WTC11 (cell line): ENCODE measurements at regions not wholly inside any gene's neighbourhood (a gene's known extent, or its start where the extent isn't known, plus 50 kb on each side); places are given as distances from the start of the nearest gene placed in this dataset.

Source experiments
- ATAC-seq: fragments of 200-7000 bp; cut with Tn5 transposase; 2 replicates; pipeline ENCODE4 v1.10.0; 2021; ENCODE audit warnings: mild to moderate bottlenecking, moderate library complexity
- CTCF ChIA-PET: fragments of 300-600 bp; sonication (Branson Sonifier 250); formaldehyde crosslinking; loops from one replicate; lab custom pipeline; 2021; ENCODE audit warnings: antibody characterized with exemption; lab: Charles Lee
- POLR2A ChIA-PET: fragments of 350-600 bp; sonication (Branson Sonifier 250); formaldehyde crosslinking; loops from one replicate; lab custom pipeline; 2021; ENCODE audit warnings: antibody characterized with exemption; lab: Charles Lee
- DNase-seq: peaks from one replicate; pipeline ENCODE4 v3.0.0; 2021; ENCODE audit warnings: low spot score
- H3K27ac Mint-ChIP-seq: 2 replicates; pipeline ENCODE4 v1.8.0; 2021; ENCODE audit warnings: mixed read lengths
- H3K27me3 Mint-ChIP-seq: 2 replicates; pipeline ENCODE4 v1.8.0; 2021; ENCODE audit warnings: low read depth, mild to moderate bottlenecking, moderate library complexity, mixed read lengths
- H3K36me3 Mint-ChIP-seq: 2 replicates; pipeline ENCODE4 v1.8.0; 2021; ENCODE audit warnings: mixed read lengths
- H3K4me1 Mint-ChIP-seq: 2 replicates; pipeline ENCODE4 v1.8.0; 2022; ENCODE audit warnings: mixed read lengths
- H3K4me3 Mint-ChIP-seq: 2 replicates; pipeline ENCODE4 v1.8.0; 2021; ENCODE audit warnings: mild to moderate bottlenecking, moderate library complexity, mixed read lengths
- H3K9me3 Mint-ChIP-seq: 2 replicates; pipeline ENCODE4 v1.8.0; 2021; ENCODE audit warnings: mixed read lengths
- ELF4 ChIP-seq: sonication (generic); formaldehyde crosslinking; IDR thresholded peaks from 2 replicates; pipeline ENCODE4 v1.8.1; 2022; ENCODE audit warnings: low read depth, mild to moderate bottlenecking, moderate library complexity, missing genetic modification reagents
- GABPB1 ChIP-seq: sonication (generic); formaldehyde crosslinking; IDR thresholded peaks from 2 replicates; pipeline ENCODE4 v1.8.1; 2023; ENCODE audit warnings: mild to moderate bottlenecking, missing genetic modification reagents
- JUN ChIP-seq: sonication (generic); formaldehyde crosslinking; IDR thresholded peaks from 2 replicates; pipeline ENCODE4 v1.8.0; 2023; ENCODE audit warnings: mild to moderate bottlenecking, missing genetic modification reagents
- NFE2L1 ChIP-seq: sonication (generic); formaldehyde crosslinking; IDR thresholded peaks from 2 replicates; pipeline ENCODE4 v1.8.1; 2023; ENCODE audit warnings: missing genetic modification reagents
- NFYB ChIP-seq: sonication (generic); formaldehyde crosslinking; conservative IDR thresholded peaks from 2 replicates; pipeline ENCODE4 v1.8.0; 2022; ENCODE audit warnings: low read depth, missing genetic modification reagents
- NR2C2 ChIP-seq: sonication (generic); formaldehyde crosslinking; IDR thresholded peaks from 2 replicates; pipeline ENCODE4 v1.8.0; 2022; ENCODE audit warnings: mild to moderate bottlenecking, missing genetic modification reagents
- NR3C1 ChIP-seq: sonication (generic); formaldehyde crosslinking; conservative IDR thresholded peaks from 2 replicates; pipeline ENCODE4 v1.8.1; 2023; ENCODE audit warnings: low read depth, mild to moderate bottlenecking, missing genetic modification reagents
- OVOL2 ChIP-seq: fragments of 250-450 bp; sonication (Bioruptor Pico); IDR thresholded peaks from 2 replicates; pipeline ENCODE4 v1.9.0; 2021; ENCODE audit warnings: mild to moderate bottlenecking, borderline replicate concordance
- PRRX2 ChIP-seq: fragments of 250-450 bp; sonication (Bioruptor Pico); IDR thresholded peaks from 2 replicates; pipeline ENCODE4 v1.8.0; 2021; ENCODE audit warnings: mild to moderate bottlenecking
- SMAD4 ChIP-seq: sonication (generic); formaldehyde crosslinking; IDR thresholded peaks from 2 replicates; pipeline ENCODE4 v1.8.0; 2022; ENCODE audit warnings: mild to moderate bottlenecking, missing genetic modification reagents
- SP1 ChIP-seq: sonication (generic); formaldehyde crosslinking; conservative IDR thresholded peaks from 2 replicates; pipeline ENCODE4 v1.8.1; 2022; ENCODE audit warnings: missing genetic modification reagents
- TEAD1 ChIP-seq: sonication (generic); formaldehyde crosslinking; IDR thresholded peaks from 2 replicates; pipeline ENCODE4 v1.8.0; 2022; ENCODE audit warnings: mild to moderate bottlenecking, missing genetic modification reagents
- ZNF396 ChIP-seq: fragments of 250-450 bp; sonication (Bioruptor Pico); IDR thresholded peaks from 2 replicates; pipeline ENCODE4 v1.8.0; 2021; ENCODE audit warnings: mild to moderate bottlenecking, moderate library complexity, borderline replicate concordance
- ZNF416 ChIP-seq: fragments of 250-450 bp; sonication (Bioruptor Pico); IDR thresholded peaks from 2 replicates; pipeline ENCODE4 v1.9.0; 2021; ENCODE audit warnings: mild to moderate bottlenecking, inconsistent platforms
- ZNF423 ChIP-seq: fragments of 250-450 bp; sonication (Bioruptor Pico); IDR thresholded peaks from 2 replicates; pipeline ENCODE4 v2.1.2; 2022; ENCODE audit warnings: mild to moderate bottlenecking, moderate library complexity
- TF ChIP-seq, protein P1 (sequence below): sonication (generic); formaldehyde crosslinking; IDR thresholded peaks from 2 replicates; pipeline ENCODE4 v1.8.0; 2023; ENCODE audit warnings: missing genetic modification reagents, mild to moderate bottlenecking, borderline replicate concordance
- TF ChIP-seq, protein P2 (sequence below): sonication (generic); formaldehyde crosslinking; conservative IDR thresholded peaks from 2 replicates; pipeline ENCODE4 v1.8.1; 2023; ENCODE audit warnings: mild to moderate bottlenecking, low read depth, missing genetic modification reagents, moderate library complexity
- TF ChIP-seq, protein P3 (sequence below): sonication (generic); formaldehyde crosslinking; IDR thresholded peaks from 2 replicates; pipeline ENCODE4 v1.8.0; 2022; ENCODE audit warnings: mild to moderate bottlenecking, missing genetic modification reagents
- TF ChIP-seq, protein P4 (sequence below): sonication (generic); formaldehyde crosslinking; conservative IDR thresholded peaks from 2 replicates; pipeline ENCODE4 v1.8.1; 2022; ENCODE audit warnings: mild to moderate bottlenecking, missing genetic modification reagents
- TF ChIP-seq, protein P5 (sequence below): sonication (generic); formaldehyde crosslinking; IDR thresholded peaks from 2 replicates; pipeline ENCODE4 v1.8.1; 2022; ENCODE audit warnings: mild to moderate bottlenecking, missing genetic modification reagents, moderate library complexity, borderline replicate concordance
- TF ChIP-seq, protein P6 (sequence below): fragments of 250-450 bp; sonication (Bioruptor Pico); IDR thresholded peaks from 2 replicates; pipeline ENCODE4 v1.9.0; 2021; ENCODE audit warnings: mild to moderate bottlenecking, borderline replicate concordance
- TF ChIP-seq, protein P7 (sequence below): sonication (generic); formaldehyde crosslinking; IDR thresholded peaks from 2 replicates; pipeline ENCODE4 v1.8.0; 2023; ENCODE audit warnings: missing genetic modification reagents

DNA sequence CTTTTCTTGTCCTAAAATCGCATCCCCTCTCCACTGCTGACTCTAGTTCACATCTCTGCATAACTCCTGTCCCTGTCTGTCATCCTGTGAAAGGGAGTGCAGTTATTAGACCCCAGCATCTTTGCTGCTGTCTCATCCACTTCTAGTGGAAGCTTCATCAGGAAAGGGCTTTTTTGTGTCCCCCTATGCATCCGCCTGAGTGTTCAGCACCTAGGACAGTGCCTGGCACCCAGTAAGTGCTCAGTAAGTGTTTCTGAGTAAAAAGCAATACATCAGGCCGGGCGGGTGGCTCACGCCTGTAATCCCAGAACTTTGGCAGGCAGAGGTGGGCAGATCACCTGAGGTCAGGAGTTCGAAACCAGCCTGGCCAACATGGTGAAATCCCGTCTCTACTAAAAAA is 211.8 kb upstream of the FOXK1 start:
- Mint-ChIP-seq H3K9me3 (peaks cover 8% of the 10 kb centered on the region), H3K27me3 (no peaks in the 10 kb centered on the region), H3K27ac (no peak overlapping the region), H3K36me3 (peaks cover 2% of the 10 kb centered on the region; the same call in 1 of the 2 replicates), H3K4me3 (no peak overlapping the region), H3K4me1 (peaks cover 21% of the 10 kb centered on the region)
- CTCF ChIA-PET, result interaction anchor here (2.2 kb wide), 1 partner anchor 9 kb away, joined by 14 read pairs; no protein-coding TSS in a partner anchor
- DNase-seq (peak; percentile 49), ATAC-seq (peak; percentile 61; the same call in 1 of the 2 replicates)
- POLR2A ChIA-PET, result interaction anchor here (0.6 kb wide), 1 partner anchor 102 kb away, joined by 4 read pairs; no protein-coding TSS in a partner anchor
- TF ChIP-seq NR3C1 (CRISPR knock-in tag) (no peak), OVOL2 (CRISPR knock-in tag) (no peak), JUN (CRISPR knock-in tag) (peak; percentile 50; the same call in 1 of the 2 replicates), SMAD4 (CRISPR knock-in tag) (0 out of 2 replicates have a peak, but pooled peaks have one; percentile 33), PRRX2 (CRISPR knock-in tag) (no peak), NFE2L1 (no peak), GABPB1 (CRISPR knock-in tag) (no peak), ZNF396 (CRISPR knock-in tag) (no peak), SP1 (CRISPR knock-in tag) (no peak), ZNF416 (CRISPR knock-in tag) (no peak), ZNF423 (CRISPR knock-in tag) (no peak), NR2C2 (CRISPR knock-in tag) (no peak), NFYB (no peak), ELF4 (no peak), TEAD1 (CRISPR knock-in tag) (no peak)
- TF ChIP-seq, protein P1, sequence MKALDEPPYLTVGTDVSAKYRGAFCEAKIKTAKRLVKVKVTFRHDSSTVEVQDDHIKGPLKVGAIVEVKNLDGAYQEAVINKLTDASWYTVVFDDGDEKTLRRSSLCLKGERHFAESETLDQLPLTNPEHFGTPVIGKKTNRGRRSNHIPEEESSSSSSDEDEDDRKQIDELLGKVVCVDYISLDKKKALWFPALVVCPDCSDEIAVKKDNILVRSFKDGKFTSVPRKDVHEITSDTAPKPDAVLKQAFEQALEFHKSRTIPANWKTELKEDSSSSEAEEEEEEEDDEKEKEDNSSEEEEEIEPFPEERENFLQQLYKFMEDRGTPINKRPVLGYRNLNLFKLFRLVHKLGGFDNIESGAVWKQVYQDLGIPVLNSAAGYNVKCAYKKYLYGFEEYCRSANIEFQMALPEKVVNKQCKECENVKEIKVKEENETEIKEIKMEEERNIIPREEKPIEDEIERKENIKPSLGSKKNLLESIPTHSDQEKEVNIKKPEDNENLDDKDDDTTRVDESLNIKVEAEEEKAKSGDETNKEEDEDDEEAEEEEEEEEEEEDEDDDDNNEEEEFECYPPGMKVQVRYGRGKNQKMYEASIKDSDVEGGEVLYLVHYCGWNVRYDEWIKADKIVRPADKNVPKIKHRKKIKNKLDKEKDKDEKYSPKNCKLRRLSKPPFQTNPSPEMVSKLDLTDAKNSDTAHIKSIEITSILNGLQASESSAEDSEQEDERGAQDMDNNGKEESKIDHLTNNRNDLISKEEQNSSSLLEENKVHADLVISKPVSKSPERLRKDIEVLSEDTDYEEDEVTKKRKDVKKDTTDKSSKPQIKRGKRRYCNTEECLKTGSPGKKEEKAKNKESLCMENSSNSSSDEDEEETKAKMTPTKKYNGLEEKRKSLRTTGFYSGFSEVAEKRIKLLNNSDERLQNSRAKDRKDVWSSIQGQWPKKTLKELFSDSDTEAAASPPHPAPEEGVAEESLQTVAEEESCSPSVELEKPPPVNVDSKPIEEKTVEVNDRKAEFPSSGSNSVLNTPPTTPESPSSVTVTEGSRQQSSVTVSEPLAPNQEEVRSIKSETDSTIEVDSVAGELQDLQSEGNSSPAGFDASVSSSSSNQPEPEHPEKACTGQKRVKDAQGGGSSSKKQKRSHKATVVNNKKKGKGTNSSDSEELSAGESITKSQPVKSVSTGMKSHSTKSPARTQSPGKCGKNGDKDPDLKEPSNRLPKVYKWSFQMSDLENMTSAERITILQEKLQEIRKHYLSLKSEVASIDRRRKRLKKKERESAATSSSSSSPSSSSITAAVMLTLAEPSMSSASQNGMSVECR, result 0 out of 2 replicates have a peak, but pooled peaks have one; percentile 40
- TF ChIP-seq, protein P2, sequence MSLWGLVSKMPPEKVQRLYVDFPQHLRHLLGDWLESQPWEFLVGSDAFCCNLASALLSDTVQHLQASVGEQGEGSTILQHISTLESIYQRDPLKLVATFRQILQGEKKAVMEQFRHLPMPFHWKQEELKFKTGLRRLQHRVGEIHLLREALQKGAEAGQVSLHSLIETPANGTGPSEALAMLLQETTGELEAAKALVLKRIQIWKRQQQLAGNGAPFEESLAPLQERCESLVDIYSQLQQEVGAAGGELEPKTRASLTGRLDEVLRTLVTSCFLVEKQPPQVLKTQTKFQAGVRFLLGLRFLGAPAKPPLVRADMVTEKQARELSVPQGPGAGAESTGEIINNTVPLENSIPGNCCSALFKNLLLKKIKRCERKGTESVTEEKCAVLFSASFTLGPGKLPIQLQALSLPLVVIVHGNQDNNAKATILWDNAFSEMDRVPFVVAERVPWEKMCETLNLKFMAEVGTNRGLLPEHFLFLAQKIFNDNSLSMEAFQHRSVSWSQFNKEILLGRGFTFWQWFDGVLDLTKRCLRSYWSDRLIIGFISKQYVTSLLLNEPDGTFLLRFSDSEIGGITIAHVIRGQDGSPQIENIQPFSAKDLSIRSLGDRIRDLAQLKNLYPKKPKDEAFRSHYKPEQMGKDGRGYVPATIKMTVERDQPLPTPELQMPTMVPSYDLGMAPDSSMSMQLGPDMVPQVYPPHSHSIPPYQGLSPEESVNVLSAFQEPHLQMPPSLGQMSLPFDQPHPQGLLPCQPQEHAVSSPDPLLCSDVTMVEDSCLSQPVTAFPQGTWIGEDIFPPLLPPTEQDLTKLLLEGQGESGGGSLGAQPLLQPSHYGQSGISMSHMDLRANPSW (CRISPR knock-in tag), result no peak
- TF ChIP-seq, protein P3, sequence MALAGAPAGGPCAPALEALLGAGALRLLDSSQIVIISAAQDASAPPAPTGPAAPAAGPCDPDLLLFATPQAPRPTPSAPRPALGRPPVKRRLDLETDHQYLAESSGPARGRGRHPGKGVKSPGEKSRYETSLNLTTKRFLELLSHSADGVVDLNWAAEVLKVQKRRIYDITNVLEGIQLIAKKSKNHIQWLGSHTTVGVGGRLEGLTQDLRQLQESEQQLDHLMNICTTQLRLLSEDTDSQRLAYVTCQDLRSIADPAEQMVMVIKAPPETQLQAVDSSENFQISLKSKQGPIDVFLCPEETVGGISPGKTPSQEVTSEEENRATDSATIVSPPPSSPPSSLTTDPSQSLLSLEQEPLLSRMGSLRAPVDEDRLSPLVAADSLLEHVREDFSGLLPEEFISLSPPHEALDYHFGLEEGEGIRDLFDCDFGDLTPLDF (CRISPR knock-in tag), result 0 out of 2 replicates have a peak, but pooled peaks have one; percentile 26
- TF ChIP-seq, protein P4, sequence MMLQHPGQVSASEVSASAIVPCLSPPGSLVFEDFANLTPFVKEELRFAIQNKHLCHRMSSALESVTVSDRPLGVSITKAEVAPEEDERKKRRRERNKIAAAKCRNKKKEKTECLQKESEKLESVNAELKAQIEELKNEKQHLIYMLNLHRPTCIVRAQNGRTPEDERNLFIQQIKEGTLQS (CRISPR knock-in tag), result no peak
- TF ChIP-seq, protein P5, sequence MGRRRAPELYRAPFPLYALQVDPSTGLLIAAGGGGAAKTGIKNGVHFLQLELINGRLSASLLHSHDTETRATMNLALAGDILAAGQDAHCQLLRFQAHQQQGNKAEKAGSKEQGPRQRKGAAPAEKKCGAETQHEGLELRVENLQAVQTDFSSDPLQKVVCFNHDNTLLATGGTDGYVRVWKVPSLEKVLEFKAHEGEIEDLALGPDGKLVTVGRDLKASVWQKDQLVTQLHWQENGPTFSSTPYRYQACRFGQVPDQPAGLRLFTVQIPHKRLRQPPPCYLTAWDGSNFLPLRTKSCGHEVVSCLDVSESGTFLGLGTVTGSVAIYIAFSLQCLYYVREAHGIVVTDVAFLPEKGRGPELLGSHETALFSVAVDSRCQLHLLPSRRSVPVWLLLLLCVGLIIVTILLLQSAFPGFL (CRISPR knock-in tag), result no peak
- TF ChIP-seq, protein P6, sequence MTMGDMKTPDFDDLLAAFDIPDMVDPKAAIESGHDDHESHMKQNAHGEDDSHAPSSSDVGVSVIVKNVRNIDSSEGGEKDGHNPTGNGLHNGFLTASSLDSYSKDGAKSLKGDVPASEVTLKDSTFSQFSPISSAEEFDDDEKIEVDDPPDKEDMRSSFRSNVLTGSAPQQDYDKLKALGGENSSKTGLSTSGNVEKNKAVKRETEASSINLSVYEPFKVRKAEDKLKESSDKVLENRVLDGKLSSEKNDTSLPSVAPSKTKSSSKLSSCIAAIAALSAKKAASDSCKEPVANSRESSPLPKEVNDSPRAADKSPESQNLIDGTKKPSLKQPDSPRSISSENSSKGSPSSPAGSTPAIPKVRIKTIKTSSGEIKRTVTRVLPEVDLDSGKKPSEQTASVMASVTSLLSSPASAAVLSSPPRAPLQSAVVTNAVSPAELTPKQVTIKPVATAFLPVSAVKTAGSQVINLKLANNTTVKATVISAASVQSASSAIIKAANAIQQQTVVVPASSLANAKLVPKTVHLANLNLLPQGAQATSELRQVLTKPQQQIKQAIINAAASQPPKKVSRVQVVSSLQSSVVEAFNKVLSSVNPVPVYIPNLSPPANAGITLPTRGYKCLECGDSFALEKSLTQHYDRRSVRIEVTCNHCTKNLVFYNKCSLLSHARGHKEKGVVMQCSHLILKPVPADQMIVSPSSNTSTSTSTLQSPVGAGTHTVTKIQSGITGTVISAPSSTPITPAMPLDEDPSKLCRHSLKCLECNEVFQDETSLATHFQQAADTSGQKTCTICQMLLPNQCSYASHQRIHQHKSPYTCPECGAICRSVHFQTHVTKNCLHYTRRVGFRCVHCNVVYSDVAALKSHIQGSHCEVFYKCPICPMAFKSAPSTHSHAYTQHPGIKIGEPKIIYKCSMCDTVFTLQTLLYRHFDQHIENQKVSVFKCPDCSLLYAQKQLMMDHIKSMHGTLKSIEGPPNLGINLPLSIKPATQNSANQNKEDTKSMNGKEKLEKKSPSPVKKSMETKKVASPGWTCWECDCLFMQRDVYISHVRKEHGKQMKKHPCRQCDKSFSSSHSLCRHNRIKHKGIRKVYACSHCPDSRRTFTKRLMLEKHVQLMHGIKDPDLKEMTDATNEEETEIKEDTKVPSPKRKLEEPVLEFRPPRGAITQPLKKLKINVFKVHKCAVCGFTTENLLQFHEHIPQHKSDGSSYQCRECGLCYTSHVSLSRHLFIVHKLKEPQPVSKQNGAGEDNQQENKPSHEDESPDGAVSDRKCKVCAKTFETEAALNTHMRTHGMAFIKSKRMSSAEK (CRISPR knock-in tag), result no peak
- TF ChIP-seq, protein P7, sequence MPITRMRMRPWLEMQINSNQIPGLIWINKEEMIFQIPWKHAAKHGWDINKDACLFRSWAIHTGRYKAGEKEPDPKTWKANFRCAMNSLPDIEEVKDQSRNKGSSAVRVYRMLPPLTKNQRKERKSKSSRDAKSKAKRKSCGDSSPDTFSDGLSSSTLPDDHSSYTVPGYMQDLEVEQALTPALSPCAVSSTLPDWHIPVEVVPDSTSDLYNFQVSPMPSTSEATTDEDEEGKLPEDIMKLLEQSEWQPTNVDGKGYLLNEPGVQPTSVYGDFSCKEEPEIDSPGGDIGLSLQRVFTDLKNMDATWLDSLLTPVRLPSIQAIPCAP (CRISPR knock-in tag), result no peak
